Nephron (organoid): ENCODE measurements at regions not wholly inside any gene's neighbourhood (a gene's known extent, or its start where the extent isn't known, plus 50 kb on each side); places are given as distances from the start of the nearest gene placed in this dataset.

Source experiments
- H3K27ac Mint-ChIP-seq, 3 experiments: 2 replicates each; pipeline ENCODE4 v1.8.0; 2020; ENCODE audit warnings: mixed read lengths in 3 of 3, mild to moderate bottlenecking in 2 of 3, moderate library complexity in 1 of 3
- H3K27me3 Mint-ChIP-seq: 2 replicates; pipeline ENCODE4 v1.8.0; 2021; ENCODE audit warnings: low read depth, mild to moderate bottlenecking, moderate library complexity, mixed read lengths
- H3K36me3 Mint-ChIP-seq: 2 replicates; pipeline ENCODE4 v1.8.0; 2020; ENCODE audit warnings: low read depth, mixed read lengths
- H3K4me1 Mint-ChIP-seq: 2 replicates; pipeline ENCODE4 v1.8.0; 2020; ENCODE audit warnings: mixed read lengths
- H3K4me3 Mint-ChIP-seq, 3 experiments: 2 replicates each; pipeline ENCODE4 v1.8.0; 2020; ENCODE audit warnings: mild to moderate bottlenecking in 3 of 3, mixed read lengths in 3 of 3, moderate library complexity in 2 of 3
- H3K9me3 Mint-ChIP-seq: 2 replicates; pipeline ENCODE4 v1.8.0; 2020; ENCODE audit warnings: mixed read lengths
- TF ChIP-seq, protein P1 (sequence below), 3 experiments: fragments of 200-600 bp; sonication (generic); IDR thresholded peaks; one replicate each; pipeline ENCODE4 v1.5.0; 2021; ENCODE audit warnings: antibody characterized with exemption in 3 of 3; ENCODE audit not compliant: unreplicated experiment in 3 of 3

DNA sequence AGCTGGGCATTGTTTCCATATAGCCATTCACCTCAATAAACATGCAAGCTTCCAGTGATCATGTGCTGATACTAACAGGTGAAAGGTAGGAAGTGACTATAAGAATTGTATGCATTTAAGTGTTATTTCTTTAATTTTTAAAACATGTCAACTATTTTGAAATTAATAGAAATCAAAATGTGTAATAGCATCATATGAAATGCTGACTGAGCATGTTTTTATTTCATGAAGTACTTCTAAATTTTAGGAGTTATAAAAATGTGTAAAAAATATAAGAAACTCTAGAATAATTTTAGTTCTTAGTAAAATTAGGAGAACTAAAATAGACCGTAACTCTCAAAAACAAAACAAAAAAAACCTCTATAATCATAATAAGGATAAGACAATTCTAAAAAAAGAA, 229.3 kb upstream of the ARPP21 start:
- TF ChIP-seq, protein P1, sequence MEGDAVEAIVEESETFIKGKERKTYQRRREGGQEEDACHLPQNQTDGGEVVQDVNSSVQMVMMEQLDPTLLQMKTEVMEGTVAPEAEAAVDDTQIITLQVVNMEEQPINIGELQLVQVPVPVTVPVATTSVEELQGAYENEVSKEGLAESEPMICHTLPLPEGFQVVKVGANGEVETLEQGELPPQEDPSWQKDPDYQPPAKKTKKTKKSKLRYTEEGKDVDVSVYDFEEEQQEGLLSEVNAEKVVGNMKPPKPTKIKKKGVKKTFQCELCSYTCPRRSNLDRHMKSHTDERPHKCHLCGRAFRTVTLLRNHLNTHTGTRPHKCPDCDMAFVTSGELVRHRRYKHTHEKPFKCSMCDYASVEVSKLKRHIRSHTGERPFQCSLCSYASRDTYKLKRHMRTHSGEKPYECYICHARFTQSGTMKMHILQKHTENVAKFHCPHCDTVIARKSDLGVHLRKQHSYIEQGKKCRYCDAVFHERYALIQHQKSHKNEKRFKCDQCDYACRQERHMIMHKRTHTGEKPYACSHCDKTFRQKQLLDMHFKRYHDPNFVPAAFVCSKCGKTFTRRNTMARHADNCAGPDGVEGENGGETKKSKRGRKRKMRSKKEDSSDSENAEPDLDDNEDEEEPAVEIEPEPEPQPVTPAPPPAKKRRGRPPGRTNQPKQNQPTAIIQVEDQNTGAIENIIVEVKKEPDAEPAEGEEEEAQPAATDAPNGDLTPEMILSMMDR (IDR thresholded peaks at IDR 0.05; ENCODE audit: unreplicated experiment in 3 of 3): no peak
- no peak overlapping the region for H3K4me3 Mint-ChIP-seq
- H3K36me3 Mint-ChIP-seq: no peaks in the 10 kb centered on the region
- H3K9me3 Mint-ChIP-seq: no peaks in the 10 kb centered on the region
- no peaks in the 10 kb centered on the region for H3K27me3 Mint-ChIP-seq
- no peaks in the 10 kb centered on the region for H3K4me1 Mint-ChIP-seq
- no peak overlapping the region for H3K27ac Mint-ChIP-seq

GRCh38 chr3:35413483-35413882, 225.8 kb upstream of the ARPP21 start:
- Mint-ChIP-seq H3K4me3 (no peak overlapping the region), H3K27me3 (no peaks in the 10 kb centered on the region), H3K27ac (no peak overlapping the region), H3K36me3 (no peaks in the 10 kb centered on the region), H3K9me3 (no peaks in the 10 kb centered on the region), H3K4me1 (no peaks in the 10 kb centered on the region)
- TF ChIP-seq, protein P1 (IDR thresholded peaks at IDR 0.05; ENCODE audit: unreplicated experiment in 3 of 3): no peak

DNA sequence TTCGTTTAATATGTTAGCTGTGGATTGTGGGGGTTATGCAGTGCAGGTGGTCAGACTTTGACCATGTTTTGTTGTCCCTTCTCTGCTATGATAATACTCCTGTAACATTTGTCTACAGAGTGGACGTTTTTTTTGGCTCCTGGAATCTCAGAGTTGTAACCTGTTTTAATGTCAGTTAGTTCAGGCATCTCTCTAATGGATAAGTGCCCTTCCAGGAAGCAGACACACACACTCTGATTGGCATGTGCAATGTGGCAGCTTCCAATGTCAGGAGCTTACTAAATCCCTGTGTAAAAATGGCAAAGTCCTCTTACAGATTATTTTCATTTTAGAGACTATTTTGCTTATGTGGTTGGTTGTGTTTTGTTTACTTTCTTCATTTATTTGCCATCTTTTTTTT, 222.2 kb upstream of the ARPP21 start:
- H3K4me3 Mint-ChIP-seq: no peak overlapping the region
- no peaks in the 10 kb centered on the region for H3K9me3 Mint-ChIP-seq
- H3K27ac Mint-ChIP-seq: no peak overlapping the region
- no peaks in the 10 kb centered on the region for H3K4me1 Mint-ChIP-seq
- no peaks in the 10 kb centered on the region for H3K36me3 Mint-ChIP-seq
- TF ChIP-seq, protein P1 (IDR thresholded peaks at IDR 0.05; ENCODE audit: unreplicated experiment in 3 of 3): no peak
- no peaks in the 10 kb centered on the region for H3K27me3 Mint-ChIP-seq

DNA sequence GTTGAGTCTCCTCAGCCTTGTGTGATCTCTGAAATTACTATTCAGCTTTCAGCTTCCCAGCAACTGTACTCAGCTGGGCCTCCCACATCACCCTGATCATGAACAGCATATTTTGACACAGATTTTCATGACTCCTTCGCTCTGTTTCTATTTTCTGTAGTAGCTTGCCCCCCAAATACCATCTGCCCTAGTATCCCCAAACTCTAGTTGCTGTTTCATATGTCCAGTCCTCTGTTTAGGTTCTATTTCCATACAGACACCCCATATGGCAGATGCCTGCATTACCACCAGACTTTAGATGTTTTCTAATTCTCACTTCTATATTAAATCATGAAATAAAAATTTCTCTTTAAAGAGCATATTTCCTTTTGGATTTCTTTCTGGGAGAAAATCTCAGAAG, 217.2 kb upstream of the ARPP21 start:
- Mint-ChIP-seq H3K4me1 (peaks cover 11% of the 10 kb centered on the region), H3K36me3 (no peaks in the 10 kb centered on the region), H3K4me3 (no peak overlapping the region), H3K27me3 (no peaks in the 10 kb centered on the region), H3K27ac (peak overlapping the region in 1 of 3 experiments; percentile 73), H3K9me3 (no peaks in the 10 kb centered on the region)
- TF ChIP-seq, protein P1 (IDR thresholded peaks at IDR 0.05; ENCODE audit: unreplicated experiment in 3 of 3): no peak

DNA sequence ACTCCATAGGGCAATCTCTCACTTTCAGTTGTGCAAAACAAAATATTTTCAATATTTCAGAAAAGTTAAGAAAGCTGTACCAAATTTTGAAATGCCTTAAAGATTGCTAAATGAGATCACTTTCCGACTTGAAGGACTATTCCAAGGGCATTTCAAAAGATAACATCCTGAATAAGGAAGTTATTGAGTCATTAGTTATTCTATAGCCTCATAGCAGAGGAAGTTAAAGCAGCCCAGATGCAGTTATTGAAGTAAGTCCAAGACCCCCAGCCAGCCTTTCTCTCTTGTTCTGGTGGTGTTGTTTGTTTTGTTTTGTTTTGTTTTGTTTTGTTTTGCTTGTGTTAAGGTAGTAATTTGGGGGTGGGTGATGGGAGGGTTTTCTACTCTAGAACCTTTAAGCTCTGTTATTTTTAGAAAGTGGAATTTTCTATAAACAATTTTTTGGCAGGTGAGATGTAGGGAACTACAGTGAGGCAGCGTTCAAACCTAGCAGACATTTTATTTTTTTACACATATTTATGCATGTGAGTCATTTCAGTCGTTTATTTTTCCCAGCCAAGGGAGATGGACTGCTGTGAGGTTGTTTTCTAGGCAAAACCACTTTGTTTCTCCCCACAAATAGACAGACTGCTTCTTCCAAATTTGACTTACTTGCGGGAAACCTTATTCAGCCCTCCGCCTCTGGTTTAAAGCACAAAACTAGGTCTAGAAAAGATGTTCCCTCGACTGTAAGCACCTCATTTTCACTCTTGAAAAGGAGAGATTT, 216.3 kb upstream of the ARPP21 start:
- peaks cover 11% of the 10 kb centered on the region for H3K4me1 Mint-ChIP-seq
- TF ChIP-seq, protein P1 (IDR thresholded peaks at IDR 0.05; ENCODE audit: unreplicated experiment in 3 of 3): no peak
- no peaks in the 10 kb centered on the region for H3K27me3 Mint-ChIP-seq
- no peak overlapping the region for H3K4me3 Mint-ChIP-seq
- H3K27ac Mint-ChIP-seq: peak overlapping the region in 2 of 3 experiments; percentile 73 to 75
- H3K9me3 Mint-ChIP-seq: no peaks in the 10 kb centered on the region
- no peaks in the 10 kb centered on the region for H3K36me3 Mint-ChIP-seq

GRCh38 chr3:35426366-35426958, 212.9 kb upstream of the ARPP21 start:
- H3K27me3 Mint-ChIP-seq: no peaks in the 10 kb centered on the region
- H3K27ac Mint-ChIP-seq: no peak overlapping the region
- no peaks in the 10 kb centered on the region for H3K36me3 Mint-ChIP-seq
- H3K9me3 Mint-ChIP-seq: no peaks in the 10 kb centered on the region
- H3K4me1 Mint-ChIP-seq: peaks cover 11% of the 10 kb centered on the region
- TF ChIP-seq, protein P1 (IDR thresholded peaks at IDR 0.05; ENCODE audit: unreplicated experiment in 3 of 3): no peak
- no peak overlapping the region for H3K4me3 Mint-ChIP-seq
